ENCODE measurements at regions not wholly inside any gene's neighbourhood (a gene's known extent, or its start where the extent isn't known, plus 50 kb on each side); places are given as distances from the start of the nearest gene placed in this dataset.

DNA sequence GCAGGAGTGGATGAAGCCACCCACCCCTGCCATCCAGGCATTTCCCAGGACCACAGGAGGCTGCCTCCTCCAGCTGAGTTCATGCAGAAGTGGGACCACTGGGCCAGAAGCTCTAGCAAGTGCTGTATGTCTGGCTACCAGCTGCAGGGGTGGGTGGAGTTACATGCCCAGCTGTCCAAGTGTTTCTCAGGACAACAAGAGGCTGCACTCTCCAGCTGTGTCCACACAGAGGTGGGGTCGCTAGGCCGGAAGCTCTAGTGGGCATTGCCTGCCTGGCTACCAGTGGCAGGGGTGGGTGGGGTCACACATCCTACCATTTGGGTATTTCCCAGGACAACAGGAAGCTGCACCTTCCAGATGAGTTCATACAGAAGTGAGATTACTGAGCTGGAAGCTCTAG lies 234.0 kb upstream of the PPP2R3A start:
- no peak overlapping the region for H3K4me3 Mint-ChIP-seq
- H3K36me3 Mint-ChIP-seq: no peaks in the 10 kb centered on the region

DNA sequence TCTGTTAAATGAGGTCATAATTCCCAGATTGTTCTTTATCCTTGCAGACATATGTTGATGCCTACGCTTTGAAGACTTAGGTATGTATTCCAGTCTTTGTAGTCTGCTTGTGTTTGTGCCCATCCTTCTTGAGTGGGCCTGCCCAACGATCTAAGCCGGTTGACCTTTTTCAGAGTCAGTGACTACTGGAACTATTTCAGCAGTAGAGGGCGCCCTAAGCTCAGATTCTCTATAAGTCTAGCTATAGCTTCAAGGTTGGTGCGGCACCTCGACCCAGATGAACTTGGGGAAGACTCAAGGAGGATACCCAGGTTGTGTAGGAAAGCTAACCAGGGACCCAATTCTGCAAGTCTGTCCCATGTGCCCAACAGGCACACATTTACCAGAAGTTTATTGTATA lies 228.8 kb upstream of the PPP2R3A start:
- peaks cover 20% of the 10 kb centered on the region for H3K27me3 Mint-ChIP-seq
- peaks cover 12% of the 10 kb centered on the region for H3K9me3 Mint-ChIP-seq
- H3K4me3 Mint-ChIP-seq: no peak overlapping the region
- no peak overlapping the region for H3K27ac Mint-ChIP-seq
- no peaks in the 10 kb centered on the region for H3K36me3 Mint-ChIP-seq
- ATAC-seq: no peak
- H3K4me1 Mint-ChIP-seq: no peaks in the 10 kb centered on the region

More for the DNA sequence above, 234.0 kb upstream of the PPP2R3A start:
- no peaks in the 10 kb centered on the region for H3K27me3 Mint-ChIP-seq
- peak; percentile 27 for ATAC-seq
- H3K9me3 Mint-ChIP-seq: peaks cover 24% of the 10 kb centered on the region
- H3K4me1 Mint-ChIP-seq: no peaks in the 10 kb centered on the region
- H3K27ac Mint-ChIP-seq: no peak overlapping the region

- Mint-ChIP-seq H3K4me3 (no peak overlapping the region), H3K36me3 (no peaks in the 10 kb centered on the region), H3K9me3 (peaks cover 8% of the 10 kb centered on the region), H3K4me1 (no peaks in the 10 kb centered on the region), H3K27me3 (peaks cover 30% of the 10 kb centered on the region), H3K27ac (no peak overlapping the region)
- ATAC-seq: no peak
Measured at GRCh38 chr3:135739779-135740178, 225.7 kb upstream of the PPP2R3A start.

DNA sequence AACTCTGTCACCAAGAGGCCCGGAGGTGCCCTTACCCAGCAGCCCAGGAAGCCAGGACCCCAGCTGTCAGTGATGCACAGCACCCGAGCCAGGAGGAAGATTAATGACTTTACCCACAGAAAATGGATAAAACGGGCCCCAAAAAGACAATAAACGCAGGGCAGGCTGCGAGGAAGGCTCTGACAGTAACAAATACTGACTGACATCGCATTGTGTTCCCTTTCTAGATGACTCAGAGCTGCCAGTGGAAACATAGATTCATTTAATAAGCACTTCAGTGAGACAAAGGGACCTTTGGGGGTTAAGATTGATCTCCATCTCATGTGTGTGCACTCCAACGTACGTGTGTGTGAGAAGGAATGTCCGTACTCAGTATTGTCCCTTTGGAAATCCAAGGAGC lies 225.3 kb upstream of the PPP2R3A start:
- peaks cover 30% of the 10 kb centered on the region for H3K27me3 Mint-ChIP-seq
- no peak overlapping the region for H3K4me3 Mint-ChIP-seq
- no peak overlapping the region for H3K27ac Mint-ChIP-seq
- no peaks in the 10 kb centered on the region for H3K4me1 Mint-ChIP-seq
- H3K36me3 Mint-ChIP-seq: no peaks in the 10 kb centered on the region
- no peak for ATAC-seq
- peaks cover 5% of the 10 kb centered on the region for H3K9me3 Mint-ChIP-seq

- Mint-ChIP-seq H3K4me1 (no peaks in the 10 kb centered on the region), H3K27ac (no peak overlapping the region), H3K27me3 (peaks cover 30% of the 10 kb centered on the region), H3K4me3 (no peak overlapping the region), H3K9me3 (peaks cover 3% of the 10 kb centered on the region), H3K36me3 (no peaks in the 10 kb centered on the region)
- no peak for ATAC-seq
Measured at GRCh38 chr3:135740751-135741150, 224.8 kb upstream of the PPP2R3A start.

GRCh38 chr3:135751991-135752390 lies 213.5 kb upstream of the PPP2R3A start:
- Mint-ChIP-seq H3K4me1 (no peaks in the 10 kb centered on the region), H3K36me3 (no peaks in the 10 kb centered on the region), H3K27me3 (peaks cover 8% of the 10 kb centered on the region), H3K9me3 (no peaks in the 10 kb centered on the region), H3K27ac (no peak overlapping the region), H3K4me3 (no peak overlapping the region)
- ATAC-seq: no peak

DNA sequence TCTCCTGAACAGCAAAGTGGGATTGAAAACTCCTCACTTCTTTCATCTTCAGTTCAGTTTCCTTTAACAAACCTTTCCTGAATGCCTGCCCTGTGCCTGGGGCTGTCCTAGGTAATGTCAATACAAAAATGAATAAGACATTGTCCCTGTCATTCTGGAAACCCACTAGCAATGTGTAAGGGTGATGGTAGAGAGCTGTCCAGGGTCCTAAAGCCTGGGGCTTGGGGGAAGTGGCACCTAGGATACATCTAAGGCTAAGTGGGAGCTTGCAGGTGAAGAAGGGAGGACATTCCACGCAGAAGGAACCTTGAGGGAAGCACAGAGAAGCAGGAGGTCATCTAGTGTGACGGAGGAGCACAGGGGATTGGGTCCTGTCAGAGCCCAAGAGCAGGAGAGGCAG lies 212.7 kb upstream of the PPP2R3A start:
- no peaks in the 10 kb centered on the region for H3K4me1 Mint-ChIP-seq
- H3K9me3 Mint-ChIP-seq: no peaks in the 10 kb centered on the region
- no peak overlapping the region for H3K4me3 Mint-ChIP-seq
- H3K27me3 Mint-ChIP-seq: peaks cover 8% of the 10 kb centered on the region
- H3K36me3 Mint-ChIP-seq: no peaks in the 10 kb centered on the region
- no peak overlapping the region for H3K27ac Mint-ChIP-seq
- ATAC-seq: no peak

DNA sequence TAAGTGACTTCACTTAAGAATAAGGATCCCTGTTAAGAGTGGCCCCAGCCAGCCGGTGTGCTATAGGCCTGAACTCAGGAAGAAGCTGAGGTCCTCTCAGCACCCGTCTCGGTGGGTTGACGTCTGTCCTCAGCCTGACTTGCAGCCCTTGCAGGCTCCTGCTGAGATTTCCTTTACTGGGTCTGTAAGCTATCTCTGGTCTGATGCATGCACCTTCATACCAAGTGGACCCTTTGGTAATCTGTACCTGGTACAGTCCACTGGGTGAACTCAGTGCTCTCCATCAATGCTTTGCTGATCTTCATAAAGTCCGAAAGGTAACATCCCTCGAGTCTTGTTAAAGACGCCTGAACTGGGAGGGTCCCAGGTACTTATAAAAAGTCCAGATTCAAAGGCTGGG lies 212.0 kb upstream of the PPP2R3A start:
- Mint-ChIP-seq H3K9me3 (no peaks in the 10 kb centered on the region), H3K27me3 (peaks cover 8% of the 10 kb centered on the region), H3K4me3 (no peak overlapping the region), H3K27ac (no peak overlapping the region), H3K36me3 (no peaks in the 10 kb centered on the region), H3K4me1 (no peaks in the 10 kb centered on the region)
- ATAC-seq: no peak

DNA sequence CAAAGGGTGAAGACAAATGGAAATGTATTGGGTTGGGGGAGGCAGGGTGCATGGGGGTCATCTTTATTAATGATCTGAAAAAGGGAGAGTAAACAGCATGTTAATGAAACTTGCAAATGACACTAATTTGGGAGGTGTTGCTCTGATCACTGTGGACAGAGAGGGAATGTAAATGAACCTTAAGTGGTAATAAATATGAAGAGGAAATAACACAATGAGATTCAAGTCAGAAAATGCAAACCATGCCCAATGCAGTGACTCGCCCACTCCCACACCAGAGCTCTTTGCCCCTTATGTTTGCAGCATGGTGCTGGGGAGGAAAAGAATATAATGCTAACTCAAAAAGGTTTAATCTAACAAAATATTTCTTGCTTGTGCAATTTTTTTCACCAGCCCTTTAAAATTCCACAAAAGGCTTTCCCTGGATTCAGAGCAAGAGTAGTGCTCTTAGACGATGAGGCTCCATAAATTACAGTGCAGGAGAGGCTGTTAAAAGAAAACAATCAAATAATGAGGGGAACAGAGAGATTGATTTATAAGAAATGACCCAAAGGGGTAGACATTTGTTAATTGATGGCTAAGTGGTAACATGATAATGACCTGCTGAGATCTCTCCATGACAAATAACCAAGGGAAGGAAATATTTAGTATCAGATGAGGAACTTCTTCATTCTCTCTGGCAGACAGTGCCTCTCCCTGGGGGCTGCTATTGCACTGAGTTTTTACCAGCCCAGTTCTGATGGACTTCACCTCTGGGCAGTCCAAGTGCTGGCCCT lies 210.0 kb upstream of the PPP2R3A start:
- ATAC-seq: no peak
- Mint-ChIP-seq H3K9me3 (no peaks in the 10 kb centered on the region), H3K4me1 (no peaks in the 10 kb centered on the region), H3K27ac (no peak overlapping the region), H3K27me3 (peaks cover 8% of the 10 kb centered on the region), H3K36me3 (no peaks in the 10 kb centered on the region), H3K4me3 (no peak overlapping the region)

DNA sequence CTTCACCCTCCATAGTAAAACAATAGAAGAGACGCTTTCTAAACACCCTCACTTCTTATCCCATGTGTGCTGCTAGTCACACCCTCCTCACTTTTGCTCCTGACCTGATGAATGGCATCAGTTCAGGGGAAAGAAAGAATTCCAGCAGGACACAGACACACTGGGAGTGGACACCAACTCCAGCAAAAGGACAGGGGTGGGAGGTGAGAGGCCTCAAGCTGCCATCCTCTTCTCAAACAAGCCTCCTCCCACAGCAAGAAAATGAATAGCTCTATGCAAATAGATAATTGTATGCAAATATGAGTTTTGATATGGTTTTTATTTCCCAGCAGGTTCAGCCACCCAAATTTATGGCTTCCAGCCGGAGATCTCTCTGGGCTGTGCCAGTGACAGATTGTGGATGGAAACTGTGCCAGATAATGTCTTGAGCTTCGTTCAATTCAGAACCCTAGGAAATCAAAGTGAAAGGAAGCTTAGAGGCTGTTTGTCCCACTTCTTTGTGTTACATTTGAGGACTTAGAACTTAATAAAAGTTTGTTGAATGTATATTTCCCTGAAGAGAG lies 209.3 kb upstream of the PPP2R3A start:
- Mint-ChIP-seq H3K4me1 (no peaks in the 10 kb centered on the region), H3K9me3 (no peaks in the 10 kb centered on the region), H3K27me3 (peaks cover 8% of the 10 kb centered on the region), H3K27ac (no peak overlapping the region), H3K4me3 (no peak overlapping the region), H3K36me3 (no peaks in the 10 kb centered on the region)
- no peak for ATAC-seq

DNA sequence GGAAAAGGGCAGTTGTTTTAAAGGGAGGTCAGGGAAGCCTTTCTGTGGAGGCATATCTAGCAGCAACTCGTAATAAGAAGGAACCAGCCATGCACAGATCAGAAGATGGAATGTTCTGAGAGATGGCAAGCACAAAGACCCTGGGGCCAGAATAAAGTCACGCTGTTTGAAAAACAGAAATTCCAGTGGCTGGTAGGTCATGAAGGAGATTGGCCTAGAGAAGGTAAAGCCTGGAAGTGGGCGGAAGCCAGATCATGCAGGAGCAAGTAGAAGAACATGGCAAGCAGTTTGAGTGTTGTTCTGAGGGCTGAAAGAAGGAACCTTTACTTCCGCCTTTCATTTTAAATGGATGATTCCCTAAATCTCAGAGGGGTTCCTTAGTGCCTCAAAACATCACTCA lies 208.1 kb upstream of the PPP2R3A start:
- Mint-ChIP-seq H3K27ac (no peak overlapping the region), H3K4me1 (no peaks in the 10 kb centered on the region), H3K36me3 (no peaks in the 10 kb centered on the region), H3K9me3 (no peaks in the 10 kb centered on the region), H3K4me3 (no peak overlapping the region), H3K27me3 (no peaks in the 10 kb centered on the region)
- no peak for ATAC-seq

GRCh38 chr3:135758961-135759360 lies 206.6 kb upstream of the PPP2R3A start:
- Mint-ChIP-seq H3K27ac (no peak overlapping the region), H3K36me3 (no peaks in the 10 kb centered on the region), H3K27me3 (no peaks in the 10 kb centered on the region), H3K9me3 (no peaks in the 10 kb centered on the region), H3K4me3 (no peak overlapping the region), H3K4me1 (no peaks in the 10 kb centered on the region)
- no peak for ATAC-seq

DNA sequence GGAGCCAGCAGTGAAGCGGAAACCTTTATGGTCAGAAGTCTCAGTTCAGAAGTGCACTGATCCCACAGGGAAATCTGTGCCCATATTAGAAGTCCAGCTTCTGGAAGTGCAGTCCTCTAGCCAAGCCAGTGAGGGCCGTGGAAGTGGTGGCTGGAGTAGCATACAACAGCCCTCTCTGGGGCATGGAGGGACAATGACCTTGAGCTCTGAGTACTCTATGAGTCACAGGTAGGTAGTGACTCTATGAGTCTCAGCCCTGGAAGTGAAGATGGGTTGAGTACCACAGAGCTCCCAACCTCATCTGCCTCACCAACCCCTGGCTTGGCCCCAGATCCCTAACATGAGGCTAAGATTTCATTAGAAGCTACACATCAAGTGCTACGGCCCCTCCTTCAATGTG lies 205.9 kb upstream of the PPP2R3A start:
- H3K36me3 Mint-ChIP-seq: no peaks in the 10 kb centered on the region
- no peaks in the 10 kb centered on the region for H3K27me3 Mint-ChIP-seq
- no peak overlapping the region for H3K4me3 Mint-ChIP-seq
- no peak for ATAC-seq
- no peak overlapping the region for H3K27ac Mint-ChIP-seq
- no peaks in the 10 kb centered on the region for H3K4me1 Mint-ChIP-seq
- H3K9me3 Mint-ChIP-seq: no peaks in the 10 kb centered on the region

DNA sequence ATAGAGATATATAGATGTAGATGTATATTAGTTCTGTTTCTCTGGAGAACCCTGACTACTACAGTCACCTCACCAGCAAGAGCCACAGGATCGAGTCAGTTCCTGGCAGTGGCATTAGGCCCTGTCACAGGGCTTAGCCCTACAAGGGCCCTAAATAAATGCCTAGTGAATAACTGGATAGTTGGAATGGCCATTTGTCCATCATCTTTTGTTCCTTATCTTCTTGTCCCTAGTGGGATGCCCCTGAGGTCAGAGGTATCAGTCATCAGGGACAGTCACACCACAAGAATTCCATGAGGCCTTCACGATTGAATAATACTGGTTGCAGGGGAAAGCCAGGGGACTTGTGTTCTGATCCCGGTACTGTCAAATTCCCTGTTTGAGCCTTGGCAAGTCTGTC lies 204.9 kb upstream of the PPP2R3A start:
- Mint-ChIP-seq H3K4me3 (no peak overlapping the region), H3K36me3 (no peaks in the 10 kb centered on the region), H3K27me3 (no peaks in the 10 kb centered on the region), H3K4me1 (no peaks in the 10 kb centered on the region), H3K27ac (no peak overlapping the region), H3K9me3 (peaks cover 6% of the 10 kb centered on the region)
- ATAC-seq: no peak

GRCh38 chr3:135762188-135762856 lies 203.2 kb upstream of the PPP2R3A start:
- no peaks in the 10 kb centered on the region for H3K4me1 Mint-ChIP-seq
- H3K9me3 Mint-ChIP-seq: peaks cover 6% of the 10 kb centered on the region
- H3K4me3 Mint-ChIP-seq: no peak overlapping the region
- no peaks in the 10 kb centered on the region for H3K27me3 Mint-ChIP-seq
- no peak for ATAC-seq
- H3K27ac Mint-ChIP-seq: no peak overlapping the region
- no peaks in the 10 kb centered on the region for H3K36me3 Mint-ChIP-seq

GRCh38 chr3:135766115-135766514 lies 199.4 kb upstream of the PPP2R3A start:
- no peaks in the 10 kb centered on the region for H3K4me1 Mint-ChIP-seq
- H3K4me3 Mint-ChIP-seq: no peak overlapping the region
- H3K27me3 Mint-ChIP-seq: peaks cover 22% of the 10 kb centered on the region
- peaks cover 6% of the 10 kb centered on the region for H3K9me3 Mint-ChIP-seq
- H3K27ac Mint-ChIP-seq: no peak overlapping the region
- H3K36me3 Mint-ChIP-seq: no peaks in the 10 kb centered on the region
- no peak for ATAC-seq

Data from stimulated activated memory B cell treated with anti-CD40 and anti-IgM and Interleukin-4, amounts not matched to agents 10 μg/mL and 1 μg/mL and 100 μg/mL, for 72 hours (primary cell).